CD4-positive, CD25-positive, alpha-beta regulatory T cell (primary cell): ENCODE measurements at regions not wholly inside any gene's neighbourhood (a gene's known extent, or its start where the extent isn't known, plus 50 kb on each side); places are given as distances from the start of the nearest gene placed in this dataset.

Experiments
- ATAC-seq, 2 donors: fragments of 150-1000 bp; cut with Tn5 transposase; one replicate each; pipeline ENCODE4 v1.10.0; 2021; ENCODE audit warnings: low read depth in 2 of 2, moderate number of reproducible peaks in 2 of 2, moderate library complexity in 1 of 2
- DNase-seq, 3 donors: peaks; one replicate each; pipeline versions ENCODE4 v3.0.0 to v3.0.0-alpha.2; 2012 to 2022; ENCODE audit warnings: mixed read lengths in 1 of 3
- H3K27ac ChIP-seq: one replicate; pipeline ENCODE4 v1.7.0; 2013; ENCODE audit warnings: mild to moderate bottlenecking, low read length; ENCODE audit not compliant: insufficient read depth, poor library complexity, severe bottlenecking
- H3K27me3 ChIP-seq: one replicate; pipeline ENCODE4 v1.7.0; 2013; ENCODE audit warnings: low read length; ENCODE audit not compliant: control insufficient read depth, insufficient read depth
- H3K36me3 ChIP-seq: one replicate; pipeline ENCODE4 v1.7.0; 2013; ENCODE audit warnings: mild to moderate bottlenecking, low read length, moderate library complexity; ENCODE audit not compliant: control insufficient read depth, insufficient read depth
- H3K4me1 ChIP-seq: 2 replicates; pipeline ENCODE4 v1.7.0; 2013; ENCODE audit warnings: mild to moderate bottlenecking, low read length; ENCODE audit not compliant: insufficient read depth, control insufficient read depth, poor library complexity, severe bottlenecking
- H3K4me3 ChIP-seq: one replicate; pipeline ENCODE4 v1.7.0; 2013; ENCODE audit warnings: low read depth, mild to moderate bottlenecking, low read length, moderate library complexity
- H3K9me3 ChIP-seq, 2 experiments: 1 replicate in 1 of 2; 2 replicates in 1 of 2; pipeline ENCODE4 v1.7.0; 2013; ENCODE audit warnings: low read length in 2 of 2, mild to moderate bottlenecking in 1 of 2, moderate library complexity in 1 of 2; ENCODE audit not compliant: control insufficient read depth in 2 of 2
- H3K27ac Mint-ChIP-seq, 3 donors: one replicate each; pipeline ENCODE4 v1.8.0; 2020 to 2022; ENCODE audit warnings: mild to moderate bottlenecking in 3 of 3, mixed read lengths in 3 of 3, moderate library complexity in 2 of 3
- H3K27me3 Mint-ChIP-seq: one replicate; pipeline ENCODE4 v1.8.0; 2022; ENCODE audit warnings: mild to moderate bottlenecking, mixed read lengths
- H3K36me3 Mint-ChIP-seq: one replicate; pipeline ENCODE4 v1.8.0; 2020; ENCODE audit warnings: mixed read lengths
- H3K4me1 Mint-ChIP-seq, 4 donors: one replicate each; pipeline ENCODE4 v1.8.0; 2020 to 2022; ENCODE audit warnings: mixed read lengths in 4 of 4, mild to moderate bottlenecking in 1 of 4
- H3K4me3 Mint-ChIP-seq, 4 donors: one replicate each; pipeline ENCODE4 v1.8.0; 2020 to 2022; ENCODE audit warnings: mild to moderate bottlenecking in 4 of 4, mixed read lengths in 4 of 4, moderate library complexity in 3 of 4
- H3K9me3 Mint-ChIP-seq, 7 donors: one replicate each; pipeline ENCODE4 v1.8.0; 2020 to 2022; ENCODE audit warnings: mixed read lengths in 7 of 7, mild to moderate bottlenecking in 3 of 7, moderate library complexity in 2 of 7

- H3K36me3 Mint-ChIP-seq = no peaks in the 10 kb centered on the region
- no peaks in the 10 kb centered on the region for H3K36me3 ChIP-seq
- DNase-seq (no peak), ATAC-seq (no peak)
- H3K4me1 ChIP-seq = no peaks in the 10 kb centered on the region
- no peaks in the 10 kb centered on the region for H3K27me3 Mint-ChIP-seq
- no peak overlapping the region for H3K27ac Mint-ChIP-seq
- H3K9me3 ChIP-seq = no peaks in the 10 kb centered on the region
- H3K4me3 Mint-ChIP-seq = no peak overlapping the region
- H3K4me3 ChIP-seq = no peak overlapping the region
- H3K27me3 ChIP-seq = no peaks in the 10 kb centered on the region
- H3K27ac ChIP-seq = no peak overlapping the region
- no peaks in the 10 kb centered on the region for H3K4me1 Mint-ChIP-seq
- H3K9me3 Mint-ChIP-seq = peaks cover 0 to 15% (median 1%) of the 10 kb centered on the region in 7 donors
These were observed 1157.5 kb upstream of the PABPC4L start for GRCh38 chr4:135359128-135359527.

GRCh38 chr4:135357091-135357490 is 1155.5 kb upstream of the PABPC4L start:
- Histone ChIP-seq H3K27me3 (no peaks in the 10 kb centered on the region), H3K27ac (no peak overlapping the region), H3K36me3 (no peaks in the 10 kb centered on the region), H3K4me3 (no peak overlapping the region), H3K9me3 (no peaks in the 10 kb centered on the region), H3K4me1 (no peaks in the 10 kb centered on the region)
- Mint-ChIP-seq H3K36me3 (no peaks in the 10 kb centered on the region), H3K9me3 (peaks cover 0 to 15% (median 2%) of the 10 kb centered on the region in 7 donors), H3K27me3 (no peaks in the 10 kb centered on the region), H3K27ac (no peak overlapping the region), H3K4me3 (no peak overlapping the region), H3K4me1 (no peaks in the 10 kb centered on the region)
- no peak for DNase-seq
- ATAC-seq = no peak

GRCh38 chr4:135354876-135355275 is 1153.3 kb upstream of the PABPC4L start:
- ATAC-seq = no peak
- Histone ChIP-seq H3K4me3 (no peak overlapping the region), H3K4me1 (no peaks in the 10 kb centered on the region), H3K36me3 (no peaks in the 10 kb centered on the region), H3K9me3 (no peaks in the 10 kb centered on the region), H3K27me3 (no peaks in the 10 kb centered on the region), H3K27ac (no peak overlapping the region)
- H3K27me3 Mint-ChIP-seq = no peaks in the 10 kb centered on the region
- no peak overlapping the region for H3K4me3 Mint-ChIP-seq
- DNase-seq = no peak
- no peaks in the 10 kb centered on the region for H3K36me3 Mint-ChIP-seq
- H3K27ac Mint-ChIP-seq = no peak overlapping the region
- peaks cover 0 to 15% (median 3%) of the 10 kb centered on the region in 7 donors for H3K9me3 Mint-ChIP-seq
- H3K4me1 Mint-ChIP-seq = no peaks in the 10 kb centered on the region

- Histone ChIP-seq H3K36me3 (no peaks in the 10 kb centered on the region), H3K4me3 (no peak overlapping the region), H3K9me3 (no peaks in the 10 kb centered on the region), H3K27ac (no peak overlapping the region), H3K4me1 (no peaks in the 10 kb centered on the region), H3K27me3 (no peaks in the 10 kb centered on the region)
- Mint-ChIP-seq H3K4me1 (no peaks in the 10 kb centered on the region), H3K27ac (no peak overlapping the region), H3K4me3 (no peak overlapping the region), H3K27me3 (no peaks in the 10 kb centered on the region), H3K9me3 (peaks cover 0 to 7% (median 4%) of the 10 kb centered on the region in 7 donors), H3K36me3 (no peaks in the 10 kb centered on the region)
- no peak for ATAC-seq
- no peak for DNase-seq
These were observed 1151.4 kb upstream of the PABPC4L start for GRCh38 chr4:135353008-135353407.

GRCh38 chr4:135344492-135344891 is 1142.9 kb upstream of the PABPC4L start:
- H3K36me3 ChIP-seq = no peaks in the 10 kb centered on the region
- DNase-seq (no peak), ATAC-seq (no peak)
- no peak overlapping the region for H3K4me3 ChIP-seq
- no peak overlapping the region for H3K27ac ChIP-seq
- no peaks in the 10 kb centered on the region for H3K27me3 Mint-ChIP-seq
- no peaks in the 10 kb centered on the region for H3K36me3 Mint-ChIP-seq
- H3K4me1 ChIP-seq = no peaks in the 10 kb centered on the region
- H3K9me3 ChIP-seq = no peaks in the 10 kb centered on the region
- H3K27me3 ChIP-seq = no peaks in the 10 kb centered on the region
- no peak overlapping the region for H3K27ac Mint-ChIP-seq
- no peak overlapping the region for H3K4me3 Mint-ChIP-seq
- H3K9me3 Mint-ChIP-seq = peaks cover 0 to 19% (median 4%) of the 10 kb centered on the region in 7 donors
- no peaks in the 10 kb centered on the region for H3K4me1 Mint-ChIP-seq

GRCh38 chr4:135338181-135338580 is 1136.6 kb upstream of the PABPC4L start:
- DNase-seq = no peak
- Histone ChIP-seq H3K36me3 (no peaks in the 10 kb centered on the region), H3K4me1 (no peaks in the 10 kb centered on the region), H3K4me3 (no peak overlapping the region), H3K9me3 (no peaks in the 10 kb centered on the region), H3K27ac (no peak overlapping the region), H3K27me3 (no peaks in the 10 kb centered on the region)
- Mint-ChIP-seq H3K27ac (no peak overlapping the region), H3K4me3 (peak overlapping the region in 1 of 4 donors; percentile 10), H3K9me3 (peaks cover 0 to 11% (median 4%) of the 10 kb centered on the region in 7 donors), H3K36me3 (no peaks in the 10 kb centered on the region), H3K4me1 (no peaks in the 10 kb centered on the region), H3K27me3 (no peaks in the 10 kb centered on the region)
- ATAC-seq = no peak

- Mint-ChIP-seq H3K36me3 (no peaks in the 10 kb centered on the region), H3K27me3 (no peaks in the 10 kb centered on the region), H3K4me3 (no peak overlapping the region), H3K27ac (no peak overlapping the region), H3K4me1 (no peaks in the 10 kb centered on the region), H3K9me3 (peaks cover 3 to 20% (median 7%) of the 10 kb centered on the region in 7 donors)
- DNase-seq (no peak), ATAC-seq (no peak)
- H3K4me1 ChIP-seq = no peaks in the 10 kb centered on the region
- H3K27me3 ChIP-seq = no peaks in the 10 kb centered on the region
- no peak overlapping the region for H3K27ac ChIP-seq
- H3K4me3 ChIP-seq = no peak overlapping the region
- H3K9me3 ChIP-seq = peaks cover 0 to 5% of the 10 kb centered on the region in 2 experiments
- no peaks in the 10 kb centered on the region for H3K36me3 ChIP-seq
These were observed 1123.7 kb upstream of the PABPC4L start for GRCh38 chr4:135325264-135325663.

- H3K9me3 ChIP-seq = peaks cover 0 to 10% of the 10 kb centered on the region in 2 experiments
- H3K27me3 ChIP-seq = no peaks in the 10 kb centered on the region
- Mint-ChIP-seq H3K4me3 (no peak overlapping the region), H3K27ac (no peak overlapping the region), H3K36me3 (no peaks in the 10 kb centered on the region), H3K4me1 (no peaks in the 10 kb centered on the region), H3K27me3 (no peaks in the 10 kb centered on the region), H3K9me3 (peaks cover 0 to 42% (median 5%) of the 10 kb centered on the region in 7 donors)
- H3K36me3 ChIP-seq = no peaks in the 10 kb centered on the region
- DNase-seq = no peak
- H3K4me1 ChIP-seq = no peaks in the 10 kb centered on the region
- H3K4me3 ChIP-seq = no peak overlapping the region
- no peak for ATAC-seq
- no peak overlapping the region for H3K27ac ChIP-seq
These were observed 1118.1 kb upstream of the PABPC4L start for GRCh38 chr4:135319685-135320084.
